GM21786 (cell line): ENCODE measurements at regions not wholly inside any gene's neighbourhood (a gene's known extent, or its start where the extent isn't known, plus 50 kb on each side); places are given as distances from the start of the nearest gene placed in this dataset.
"Not testable (repeated sequence)": the region's sequence is repeated elsewhere in the genome, so short reads cannot be mapped to it uniquely, and the experiment has no call there.

Experiments
- ATAC-seq: cut with Tn5 transposase; IDR thresholded peaks from one replicate; pipeline ENCODE4 v1.9.1; 2021; ENCODE audit not compliant: unreplicated experiment

DNA sequence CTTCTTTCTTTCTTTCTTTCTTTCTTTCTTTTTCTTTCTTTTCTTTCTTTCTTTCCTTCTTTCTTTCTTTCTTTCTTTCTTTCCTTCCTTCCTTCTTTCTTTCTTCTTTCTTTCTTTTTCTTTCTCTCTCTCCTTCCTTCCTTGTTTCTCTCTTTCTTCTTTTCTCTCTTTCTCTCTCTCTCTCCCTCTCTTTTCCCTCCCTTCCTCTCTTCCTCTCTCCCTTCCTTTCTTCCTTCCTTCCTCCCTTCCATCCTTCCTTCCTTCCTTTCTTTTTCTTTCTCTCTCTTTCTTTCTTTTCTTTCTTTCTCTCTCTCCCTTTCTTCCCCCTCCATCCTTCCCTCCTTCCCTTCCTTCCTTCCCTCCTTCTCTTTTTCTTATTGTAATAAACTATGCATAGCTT, 105.5 kb downstream of the ZBTB18 start:
- not testable (repeated sequence) for ATAC-seq

DNA sequence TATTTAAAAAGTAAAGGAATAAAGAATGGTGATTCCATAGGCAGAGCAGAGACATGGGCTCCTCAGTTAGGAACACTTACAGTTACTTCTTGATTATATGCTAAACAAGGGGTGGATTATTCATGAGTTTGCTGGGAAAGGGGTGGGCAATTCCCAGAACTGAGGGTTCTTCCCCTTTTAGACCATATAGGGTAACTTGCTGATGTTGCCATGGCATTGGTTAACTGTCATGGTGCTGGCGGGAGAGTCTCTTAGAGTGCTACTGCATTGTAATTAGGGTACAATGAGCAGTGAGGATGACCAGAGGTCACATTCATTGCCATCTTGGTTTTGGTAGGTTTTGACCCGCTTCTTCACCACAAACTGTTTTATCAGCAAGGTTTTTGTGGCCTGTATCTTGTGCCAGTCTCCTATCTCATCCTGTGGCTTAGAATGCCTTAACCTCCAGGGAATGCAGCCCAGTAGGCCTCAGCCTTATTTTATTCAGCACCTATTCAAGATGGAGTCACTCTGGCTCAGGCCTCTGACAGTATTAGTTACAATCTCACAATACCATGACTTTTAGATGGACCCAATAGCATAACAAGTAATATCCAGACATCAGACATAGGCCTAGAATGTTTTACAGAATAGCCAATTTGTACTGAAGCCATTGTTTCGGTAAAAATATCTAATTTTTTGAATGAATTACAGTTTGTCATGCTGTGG, 106.8 kb downstream of the ZBTB18 start:
- no peak for ATAC-seq

DNA sequence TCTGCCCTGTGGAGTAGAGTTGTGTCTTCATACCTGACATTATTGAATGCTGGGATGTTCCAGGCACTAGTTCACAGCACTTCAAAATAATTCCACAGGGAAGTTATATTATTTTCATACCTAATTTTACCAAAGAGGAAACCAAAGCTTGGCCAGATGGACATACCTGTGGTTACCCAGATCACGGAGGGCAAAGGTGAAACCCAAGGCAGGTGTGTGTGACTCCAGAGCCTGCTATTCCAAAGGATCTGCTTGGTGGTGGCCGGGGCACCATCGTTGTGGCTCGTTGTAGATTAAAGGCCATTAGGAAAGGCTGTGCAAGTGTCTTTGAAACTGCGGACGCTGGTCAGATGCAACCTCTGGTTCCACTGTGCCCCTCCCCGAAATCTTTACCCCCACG, 108.6 kb downstream of the ZBTB18 start:
- no peak for ATAC-seq

DNA sequence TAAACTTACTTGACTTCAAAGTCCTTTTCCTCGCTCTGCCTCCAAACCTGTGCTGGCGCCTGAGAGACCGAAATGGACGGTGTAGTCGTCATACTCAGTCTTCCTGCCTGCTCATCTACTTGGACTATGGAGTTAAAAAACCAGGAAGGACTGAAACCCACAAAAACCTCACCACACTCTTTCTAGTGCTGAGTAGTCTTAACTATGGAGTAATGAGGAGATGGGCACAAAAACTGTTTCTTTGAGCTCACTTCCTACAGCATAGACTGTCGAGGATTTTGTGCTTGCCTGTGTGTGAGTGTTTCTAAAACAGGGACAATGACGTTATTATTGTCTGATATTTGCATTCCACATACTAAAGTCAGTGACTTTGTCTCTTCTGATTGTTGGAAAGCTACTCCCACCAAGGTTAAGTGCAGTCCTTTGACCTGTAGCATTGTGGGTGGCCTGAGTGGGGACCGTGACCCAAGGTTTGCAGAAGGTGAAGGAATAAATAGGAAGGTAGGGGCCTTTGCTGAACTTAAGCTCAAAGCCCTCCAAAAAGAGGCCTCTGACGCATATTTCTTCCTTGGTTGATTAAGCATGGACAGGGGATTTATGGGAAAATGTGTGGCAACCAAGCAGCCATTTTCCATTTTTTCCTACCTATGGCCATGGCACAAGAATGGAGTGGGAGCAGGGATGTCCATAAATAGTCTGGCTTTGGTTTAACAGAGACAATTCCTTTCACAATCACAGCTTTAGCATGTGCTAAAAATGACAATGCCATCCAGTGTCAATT, 109.6 kb downstream of the ZBTB18 start:
- no peak for ATAC-seq

DNA sequence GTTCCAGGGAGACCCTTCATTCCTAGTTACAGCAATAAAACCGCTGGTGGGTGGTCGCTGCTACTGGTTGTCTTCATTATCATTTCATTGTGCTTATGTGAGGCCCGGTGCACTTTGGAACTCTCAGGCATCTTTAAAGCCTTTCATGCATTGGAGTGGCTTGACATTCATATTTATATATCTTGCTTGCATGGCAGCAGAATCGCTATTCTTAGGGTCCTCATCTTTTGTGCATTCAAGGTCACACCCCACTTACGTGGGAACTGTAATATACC, 110.1 kb downstream of the ZBTB18 start:
- no peak for ATAC-seq

DNA sequence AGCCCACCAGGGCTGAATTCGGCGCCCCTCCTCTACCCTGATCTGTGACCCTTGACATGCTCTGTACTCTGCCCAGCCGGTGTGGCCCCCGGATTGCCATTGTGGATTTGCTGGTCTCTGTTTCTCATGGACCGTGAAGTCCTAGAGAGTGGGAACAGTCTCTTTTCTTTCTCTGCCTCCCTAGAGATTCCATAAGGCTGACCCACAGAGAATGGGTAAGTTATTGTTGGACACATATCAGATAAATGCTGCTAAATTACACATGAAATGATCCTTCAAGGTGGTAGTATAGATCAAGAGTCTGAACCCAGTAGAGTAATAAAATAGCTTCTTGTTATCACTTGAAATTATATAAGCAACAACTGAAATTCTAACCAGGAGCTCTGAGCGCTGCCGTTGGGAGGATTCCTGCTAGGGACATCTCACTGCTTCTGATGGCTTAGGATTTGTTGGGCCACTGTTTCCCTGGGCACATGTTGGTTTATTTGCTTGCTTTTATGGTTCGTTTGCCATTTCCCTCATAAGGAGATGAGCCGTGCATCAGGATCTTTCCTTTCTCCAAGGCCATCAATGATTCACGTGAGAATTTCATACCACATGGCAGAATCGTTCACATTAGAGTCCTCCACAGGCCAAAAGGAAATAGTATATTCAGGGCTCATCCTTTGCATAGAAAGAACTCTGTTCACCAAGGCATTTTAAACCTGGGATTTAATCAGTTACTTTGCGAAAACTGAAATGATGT, 111.9 kb downstream of the ZBTB18 start:
- no peak for ATAC-seq

DNA sequence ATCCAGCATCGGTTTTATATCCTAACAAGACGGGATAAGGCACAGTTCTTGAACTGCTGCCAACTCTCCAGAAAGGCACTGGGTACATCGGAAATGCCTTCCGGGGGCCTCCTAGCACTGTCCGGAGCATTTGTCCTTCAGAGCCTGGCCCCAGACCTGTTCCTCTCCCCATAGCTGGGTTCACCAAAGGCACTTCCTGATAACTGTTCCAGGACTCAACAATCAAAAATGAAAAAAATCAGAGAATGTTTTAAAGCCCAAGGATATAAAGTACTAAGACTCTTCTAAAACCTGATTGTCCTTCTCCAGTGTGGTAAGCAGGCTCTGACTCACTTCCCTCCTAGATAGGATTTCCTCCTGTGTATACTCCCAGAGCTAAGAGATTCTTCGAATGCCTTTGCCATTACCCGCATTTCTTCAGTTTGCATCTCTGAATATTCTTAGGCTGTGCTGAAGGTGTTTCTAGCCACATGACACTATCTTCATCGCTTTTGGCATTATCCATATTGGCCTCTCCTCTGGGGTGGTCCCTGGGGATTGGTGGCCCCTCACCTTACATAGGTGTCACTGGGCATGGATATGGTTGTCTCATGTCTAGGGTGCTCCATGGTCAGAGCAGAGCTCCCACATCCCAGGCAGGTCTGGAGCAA, 112.9 kb downstream of the ZBTB18 start:
- ATAC-seq = no peak

DNA sequence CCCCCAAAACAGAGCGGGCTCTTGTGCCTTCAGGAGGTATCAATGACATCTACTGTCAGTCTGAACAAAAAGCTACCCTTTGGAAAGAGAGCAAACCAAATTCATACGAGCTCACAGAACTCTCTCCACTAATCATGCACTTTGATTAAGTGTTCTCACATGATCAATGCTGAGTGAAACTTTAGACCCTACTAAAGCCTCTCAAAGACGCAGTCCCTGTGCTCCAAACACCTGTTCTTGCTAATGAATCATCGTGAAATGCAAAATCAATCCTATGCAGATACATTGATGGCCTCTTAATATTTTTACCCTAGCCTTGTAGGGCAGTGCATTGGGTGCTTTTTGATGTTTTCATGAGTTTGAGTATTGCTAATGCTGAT, 113.4 kb downstream of the ZBTB18 start:
- ATAC-seq = no peak

DNA sequence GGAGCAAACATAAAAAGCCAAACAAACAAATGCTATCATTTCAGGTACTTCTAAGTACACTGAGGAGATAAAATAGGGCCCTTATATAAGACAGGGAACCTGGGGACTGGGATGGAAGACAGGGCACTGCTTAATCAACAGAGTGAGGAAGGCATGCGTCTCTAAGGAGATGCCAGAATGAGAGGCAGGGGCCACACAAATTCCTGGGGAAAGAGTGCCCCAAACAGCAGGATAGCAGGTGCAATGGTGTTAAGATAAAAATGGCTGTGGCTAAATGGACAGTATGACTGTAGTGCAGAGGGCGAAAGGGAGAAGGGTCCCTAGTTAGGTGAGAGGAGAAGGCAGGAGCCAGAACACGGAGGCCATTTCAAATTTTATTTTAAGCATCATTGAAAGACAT, 113.9 kb downstream of the ZBTB18 start:
- no peak for ATAC-seq

DNA sequence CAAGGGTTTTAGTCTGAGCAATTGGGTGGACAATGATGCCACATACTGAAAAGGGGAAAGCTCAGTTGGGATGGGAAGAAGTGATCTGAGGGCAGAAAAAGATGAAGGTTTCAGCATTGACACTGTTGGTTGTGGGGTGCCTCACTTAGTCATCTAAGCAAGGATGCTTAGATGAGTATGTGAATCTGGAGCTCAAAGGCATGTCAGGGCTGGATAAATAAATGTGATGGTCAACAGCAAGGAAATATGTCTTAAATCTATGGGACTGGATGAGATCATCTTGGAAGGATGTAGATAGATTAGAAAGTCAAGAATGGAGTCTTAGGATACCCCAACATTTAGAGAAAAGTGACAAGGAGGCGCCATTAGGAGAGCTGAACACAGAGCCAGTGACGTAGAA, 114.6 kb downstream of the ZBTB18 start:
- no peak for ATAC-seq

DNA sequence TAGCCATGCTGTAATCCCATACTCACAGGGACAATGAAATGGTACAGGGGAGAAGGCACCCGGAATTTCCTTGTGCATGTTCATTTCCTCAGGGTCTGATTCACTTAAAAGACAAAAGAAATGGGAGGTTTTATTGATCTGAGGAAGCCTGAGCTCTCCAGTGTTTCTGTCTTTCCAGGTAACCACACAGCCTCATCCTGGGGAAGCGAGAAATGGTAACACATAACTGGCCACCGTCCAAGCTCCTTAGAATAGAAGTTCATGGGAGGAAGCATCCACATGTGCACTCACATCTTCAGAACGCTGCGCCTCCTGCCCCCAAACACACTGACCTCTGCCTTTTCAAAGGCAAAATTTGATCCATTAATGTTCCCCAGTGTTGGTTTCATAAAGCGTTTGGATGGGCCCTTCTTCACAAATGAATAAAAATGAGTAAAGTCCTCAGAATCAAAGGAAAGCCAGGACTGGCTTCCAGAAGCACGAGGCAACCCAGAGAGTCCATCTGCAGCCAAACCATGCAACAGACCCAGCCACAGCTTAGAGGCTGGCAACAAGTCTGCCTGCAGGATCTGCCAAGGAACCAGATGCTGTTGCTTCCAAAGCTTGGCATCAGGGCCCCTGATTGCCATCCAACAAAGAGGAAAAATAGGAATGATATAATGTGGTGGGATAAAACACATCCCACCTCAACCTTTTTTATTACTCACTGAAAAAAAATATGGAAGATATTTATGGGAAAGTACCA, 120.3 kb downstream of the ZBTB18 start:
- ATAC-seq = no peak

DNA sequence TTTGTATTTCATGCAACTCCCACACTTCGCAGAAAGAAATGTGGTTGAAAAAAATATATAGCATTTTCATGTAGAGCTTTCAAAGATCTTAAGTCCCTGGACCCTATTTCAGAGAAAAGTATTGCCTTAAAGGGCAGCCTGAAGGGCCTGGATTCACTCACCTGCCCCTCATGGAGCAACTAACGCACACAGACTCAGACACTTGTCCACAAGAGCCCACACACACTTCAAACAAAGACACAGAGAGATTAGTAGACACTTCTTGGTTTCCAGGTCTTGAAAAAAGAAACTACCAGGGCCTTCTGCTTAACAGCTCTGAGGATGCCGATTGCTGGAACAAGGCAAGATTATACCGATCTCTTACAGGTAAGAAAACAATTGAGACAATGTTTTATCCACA, 122.2 kb downstream of the ZBTB18 start:
- no peak for ATAC-seq

DNA sequence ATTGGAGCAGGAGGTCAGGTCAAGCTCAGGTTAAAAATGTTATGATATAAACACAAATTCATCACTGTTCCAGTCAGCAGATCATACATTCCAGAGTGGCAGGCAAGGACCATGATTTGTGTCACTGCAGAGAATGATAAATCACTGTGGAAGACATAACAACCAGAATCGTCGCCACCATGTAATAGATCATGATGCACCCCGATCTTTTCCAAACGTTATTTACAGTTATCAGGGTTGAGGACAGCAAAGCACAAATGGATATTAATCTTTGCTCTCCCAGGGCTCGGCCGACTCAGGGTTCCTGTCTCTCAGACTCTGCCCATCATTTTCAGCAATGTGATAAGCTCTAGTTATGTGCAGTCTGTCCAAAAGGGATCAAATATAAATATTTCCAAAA, 122.7 kb downstream of the ZBTB18 start:
- no peak for ATAC-seq

DNA sequence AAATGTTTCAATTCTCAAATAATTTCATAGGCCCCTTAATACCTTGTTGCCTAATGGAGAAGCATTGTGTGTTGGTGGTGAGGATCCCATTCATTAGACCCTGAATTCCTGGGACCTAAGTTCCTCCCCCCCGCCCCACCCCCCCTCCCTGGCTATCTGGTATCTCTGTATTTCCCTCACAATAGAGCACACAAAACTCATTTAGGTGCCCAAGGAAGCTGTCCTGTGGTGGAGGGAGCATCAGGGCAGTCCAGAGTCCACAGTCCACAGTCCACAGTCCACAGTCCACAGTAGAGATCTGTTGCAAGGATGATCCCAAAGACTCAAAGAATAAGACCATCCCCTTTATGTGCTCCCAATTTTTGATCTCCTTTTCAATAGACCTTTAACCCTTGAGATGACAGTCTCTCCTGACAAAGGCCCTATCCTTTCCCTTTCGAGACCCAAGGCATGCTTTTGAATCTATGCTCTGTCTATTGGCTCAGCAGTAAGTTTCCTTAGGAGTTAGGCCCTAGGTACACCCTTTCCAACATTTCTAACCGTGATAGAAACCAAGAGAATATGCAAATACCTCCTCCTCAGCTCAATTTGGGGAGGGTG, 123.9 kb downstream of the ZBTB18 start:
- ATAC-seq = no peak

DNA sequence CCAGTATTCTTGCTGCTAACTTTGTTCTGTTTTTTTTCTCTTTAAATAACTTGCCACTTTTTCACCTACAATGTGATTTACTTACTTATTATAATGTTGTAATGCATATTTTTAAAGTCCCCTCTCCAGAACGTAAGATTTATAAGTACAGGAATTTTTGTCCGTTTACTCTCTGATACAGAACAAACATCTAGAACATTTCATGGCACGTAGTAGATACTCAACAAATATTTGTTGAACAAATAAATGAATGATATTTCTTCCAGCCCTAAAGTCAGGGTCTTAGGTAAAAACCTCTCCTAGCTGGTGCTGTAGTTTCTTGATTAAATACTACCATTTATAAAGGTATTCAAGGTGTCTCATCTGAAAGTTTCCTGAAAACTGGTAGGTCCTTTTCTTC, 125.1 kb downstream of the ZBTB18 start:
- ATAC-seq = no peak

DNA sequence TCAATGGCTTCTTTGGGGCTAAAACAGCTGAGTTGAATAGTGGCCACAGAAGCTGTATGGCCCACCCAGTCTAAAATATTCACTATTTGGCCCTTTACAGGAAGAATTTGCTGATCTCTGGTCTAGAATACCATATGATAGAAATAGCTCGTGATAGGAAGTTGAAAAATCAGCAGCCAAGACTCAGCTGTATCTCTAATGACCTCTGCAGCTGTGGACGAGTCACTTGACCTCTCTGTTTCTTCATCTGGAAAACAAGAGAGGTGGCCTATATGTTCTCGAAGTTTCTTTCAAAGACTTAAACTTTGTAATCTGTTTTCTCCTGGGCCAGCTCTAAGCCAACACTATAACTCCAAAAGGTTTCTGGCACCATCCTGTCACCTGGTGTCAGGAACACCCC, 129.2 kb downstream of the ZBTB18 start:
- ATAC-seq = no peak

DNA sequence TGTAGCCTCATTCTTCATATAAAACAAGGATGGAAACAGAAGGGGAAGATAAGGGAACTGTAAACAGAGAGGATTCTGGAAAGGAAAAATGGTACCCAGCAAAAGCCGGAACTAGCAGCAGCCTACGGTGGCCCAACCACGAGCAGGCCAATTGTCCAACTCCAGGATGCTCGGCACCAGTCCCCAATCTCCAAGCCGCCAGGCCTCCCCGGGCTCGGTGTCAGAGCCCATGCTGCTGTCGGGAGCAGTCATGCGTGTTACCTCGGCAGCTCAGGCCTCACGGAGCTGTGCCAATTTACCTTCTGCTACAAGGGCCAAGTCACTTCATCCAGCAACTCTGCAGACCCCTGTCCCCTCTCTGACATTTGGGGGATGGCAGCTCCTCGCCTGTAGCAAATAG, 130.8 kb downstream of the ZBTB18 start:
- no peak for ATAC-seq

DNA sequence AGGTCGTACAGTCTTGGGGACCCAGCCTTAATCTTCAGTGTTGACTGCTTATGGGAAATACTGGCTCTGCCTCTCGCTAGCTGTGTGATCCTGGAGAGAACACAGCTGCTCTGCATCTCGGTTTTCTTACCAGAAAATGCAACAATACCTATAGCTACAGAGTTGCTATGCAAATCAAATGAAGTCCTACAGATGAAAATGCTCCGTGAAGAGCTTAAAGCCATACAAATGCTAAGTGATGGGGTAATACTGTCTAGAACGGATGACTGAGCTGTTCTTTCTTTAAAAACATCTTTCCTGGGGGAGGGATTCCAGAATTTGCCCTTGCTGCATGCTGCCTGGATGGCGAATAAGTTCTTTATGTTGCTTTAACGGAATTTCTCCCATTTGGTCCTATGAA, 132.0 kb downstream of the ZBTB18 start:
- ATAC-seq = no peak

DNA sequence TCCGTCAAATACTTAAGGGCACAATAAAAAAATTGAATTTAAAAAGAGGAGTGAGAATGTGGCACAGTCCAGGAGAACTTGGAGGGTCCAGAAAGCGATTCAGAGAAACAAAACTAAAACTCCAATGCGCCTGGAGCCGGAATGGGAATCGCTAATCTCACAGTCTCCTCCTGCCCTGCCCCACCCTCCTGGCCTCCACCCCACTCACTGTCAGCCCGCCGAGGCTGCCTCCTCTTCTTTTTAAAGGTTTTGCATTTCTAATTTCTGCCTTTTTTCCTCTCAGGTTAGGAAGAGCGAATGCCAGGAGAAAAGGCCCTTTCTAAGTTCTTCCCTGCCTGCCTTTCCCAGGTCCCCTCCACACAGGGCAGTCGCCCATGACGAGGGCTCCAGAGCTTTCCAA, 135.3 kb downstream of the ZBTB18 start:
- no peak for ATAC-seq

DNA sequence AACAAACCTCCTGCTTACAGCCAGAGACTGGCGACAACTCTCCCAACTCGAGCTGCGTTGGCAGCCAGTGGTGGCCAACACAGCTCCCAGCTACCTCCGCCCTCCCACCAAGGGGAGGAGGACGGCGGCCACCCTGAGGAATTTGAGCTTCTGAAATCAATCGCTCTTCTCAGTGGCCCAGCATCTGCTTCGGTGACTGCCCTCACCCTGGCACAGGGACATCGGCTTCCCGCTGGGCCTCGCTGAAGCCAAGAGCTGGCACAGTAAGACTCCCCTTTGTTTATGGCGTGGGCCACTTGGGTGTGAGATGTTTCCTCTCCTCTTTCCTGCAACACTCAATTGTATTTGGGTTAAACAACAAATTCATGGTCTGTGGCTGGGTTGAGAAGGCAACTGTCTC, 136.2 kb downstream of the ZBTB18 start:
- no peak for ATAC-seq

DNA sequence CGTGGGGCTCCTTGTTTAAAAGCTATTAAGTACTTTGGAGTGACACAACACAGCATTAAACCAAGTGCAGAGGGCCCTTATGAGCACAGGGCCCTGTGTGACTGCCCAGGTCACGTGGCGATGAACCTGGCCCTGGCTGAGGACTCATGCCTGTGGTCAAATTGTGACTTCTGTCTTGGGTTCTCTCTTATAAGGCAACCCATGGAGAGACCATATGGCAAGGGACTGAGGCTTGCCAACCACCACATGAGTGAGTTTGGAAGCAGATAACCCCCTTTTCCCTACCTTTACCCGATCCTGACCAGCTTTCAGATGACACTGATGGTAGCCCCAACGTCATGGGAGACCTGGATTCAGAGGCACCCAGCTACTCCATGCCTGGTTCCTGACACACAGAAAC, 140.5 kb downstream of the ZBTB18 start:
- ATAC-seq = no peak
